Neural progenitor cell (in vitro differentiated cells): ENCODE measurements at regions not wholly inside any gene's neighbourhood (a gene's known extent, or its start where the extent isn't known, plus 50 kb on each side); places are given as distances from the start of the nearest gene placed in this dataset.

Experiments
- EZH2phosphoT487 ChIP-seq: fragments of 200-600 bp; sonication (generic); IDR thresholded peaks from 2 replicates; pipeline ENCODE4 v1.6.1; 2017; ENCODE audit warnings: antibody characterized with exemption
- TF ChIP-seq, protein P1 (sequence below): fragments of 200-600 bp; sonication (generic); IDR thresholded peaks from 2 replicates; pipeline ENCODE4 v1.5.1; 2017; ENCODE audit warnings: antibody characterized with exemption, mild to moderate bottlenecking

DNA sequence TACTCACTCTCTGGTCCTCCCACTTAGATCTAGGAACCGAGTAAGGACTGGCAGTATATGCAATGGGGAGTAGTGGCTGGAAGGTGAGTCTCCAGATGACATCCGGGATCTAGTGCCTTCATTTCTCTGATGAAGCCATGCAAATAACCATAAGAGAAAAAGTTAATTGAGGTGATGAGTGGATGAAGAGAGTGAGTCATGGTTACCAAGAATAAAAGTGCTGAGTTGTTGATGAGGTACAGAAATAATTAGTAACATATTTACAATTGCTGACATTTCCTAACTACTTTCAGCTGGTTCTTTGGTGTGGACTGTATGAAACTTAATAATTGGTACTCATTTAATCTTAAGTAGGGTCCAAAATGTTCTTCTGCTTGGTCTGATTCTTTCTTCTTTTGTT lies 146.7 kb upstream of the PITX2 start:
- TF ChIP-seq, protein P1, sequence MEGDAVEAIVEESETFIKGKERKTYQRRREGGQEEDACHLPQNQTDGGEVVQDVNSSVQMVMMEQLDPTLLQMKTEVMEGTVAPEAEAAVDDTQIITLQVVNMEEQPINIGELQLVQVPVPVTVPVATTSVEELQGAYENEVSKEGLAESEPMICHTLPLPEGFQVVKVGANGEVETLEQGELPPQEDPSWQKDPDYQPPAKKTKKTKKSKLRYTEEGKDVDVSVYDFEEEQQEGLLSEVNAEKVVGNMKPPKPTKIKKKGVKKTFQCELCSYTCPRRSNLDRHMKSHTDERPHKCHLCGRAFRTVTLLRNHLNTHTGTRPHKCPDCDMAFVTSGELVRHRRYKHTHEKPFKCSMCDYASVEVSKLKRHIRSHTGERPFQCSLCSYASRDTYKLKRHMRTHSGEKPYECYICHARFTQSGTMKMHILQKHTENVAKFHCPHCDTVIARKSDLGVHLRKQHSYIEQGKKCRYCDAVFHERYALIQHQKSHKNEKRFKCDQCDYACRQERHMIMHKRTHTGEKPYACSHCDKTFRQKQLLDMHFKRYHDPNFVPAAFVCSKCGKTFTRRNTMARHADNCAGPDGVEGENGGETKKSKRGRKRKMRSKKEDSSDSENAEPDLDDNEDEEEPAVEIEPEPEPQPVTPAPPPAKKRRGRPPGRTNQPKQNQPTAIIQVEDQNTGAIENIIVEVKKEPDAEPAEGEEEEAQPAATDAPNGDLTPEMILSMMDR: no peak
- no peak for TF ChIP-seq EZH2phosphoT487
